Natural killer cell treated with Interleukin-12 subunit alpha and Interleukin-12 subunit beta and Interleukin-15 and Interleukin-18, amount 100 ng/mL, for 72 hours (primary cell): ENCODE measurements at regions not wholly inside any gene's neighbourhood (a gene's known extent, or its start where the extent isn't known, plus 50 kb on each side); places are given as distances from the start of the nearest gene placed in this dataset.

ENCODE experiments used
- ATAC-seq, 2 donors: fragments of 150-1000 bp; cut with Tn5 transposase in 1 of 2; sonication (Bioruptor Pico), chemical (Tn5 transposase) in 1 of 2; 2 replicates each; pipeline ENCODE4 v1.10.0; 2021
- DNase-seq: peaks from one replicate; pipeline ENCODE4 v3.0.0; 2022; ENCODE audit warnings: low spot score
- H3K27ac Mint-ChIP-seq, 2 donors: 1 replicate in 1 of 2; 2 replicates in 1 of 2; pipeline ENCODE4 v1.8.0; 2022; ENCODE audit warnings: mixed read lengths in 2 of 2, mild to moderate bottlenecking in 1 of 2, moderate library complexity in 1 of 2
- H3K27me3 Mint-ChIP-seq, 2 donors: 1 replicate in 1 of 2; 2 replicates in 1 of 2; pipeline ENCODE4 v1.8.0; 2022; ENCODE audit warnings: mixed read lengths in 2 of 2
- H3K36me3 Mint-ChIP-seq: one replicate; pipeline ENCODE4 v1.8.0; 2022; ENCODE audit warnings: mixed read lengths
- H3K4me1 Mint-ChIP-seq, 2 donors: 1 replicate in 1 of 2; 2 replicates in 1 of 2; pipeline ENCODE4 v1.8.0; 2022; ENCODE audit warnings: low read depth in 2 of 2, mixed read lengths in 2 of 2, mild to moderate bottlenecking in 1 of 2
- H3K4me3 Mint-ChIP-seq: one replicate; pipeline ENCODE4 v1.8.0; 2022; ENCODE audit warnings: mixed read lengths
- H3K9me3 Mint-ChIP-seq: 2 replicates; pipeline ENCODE4 v1.8.0; 2022; ENCODE audit warnings: mixed read lengths

DNA sequence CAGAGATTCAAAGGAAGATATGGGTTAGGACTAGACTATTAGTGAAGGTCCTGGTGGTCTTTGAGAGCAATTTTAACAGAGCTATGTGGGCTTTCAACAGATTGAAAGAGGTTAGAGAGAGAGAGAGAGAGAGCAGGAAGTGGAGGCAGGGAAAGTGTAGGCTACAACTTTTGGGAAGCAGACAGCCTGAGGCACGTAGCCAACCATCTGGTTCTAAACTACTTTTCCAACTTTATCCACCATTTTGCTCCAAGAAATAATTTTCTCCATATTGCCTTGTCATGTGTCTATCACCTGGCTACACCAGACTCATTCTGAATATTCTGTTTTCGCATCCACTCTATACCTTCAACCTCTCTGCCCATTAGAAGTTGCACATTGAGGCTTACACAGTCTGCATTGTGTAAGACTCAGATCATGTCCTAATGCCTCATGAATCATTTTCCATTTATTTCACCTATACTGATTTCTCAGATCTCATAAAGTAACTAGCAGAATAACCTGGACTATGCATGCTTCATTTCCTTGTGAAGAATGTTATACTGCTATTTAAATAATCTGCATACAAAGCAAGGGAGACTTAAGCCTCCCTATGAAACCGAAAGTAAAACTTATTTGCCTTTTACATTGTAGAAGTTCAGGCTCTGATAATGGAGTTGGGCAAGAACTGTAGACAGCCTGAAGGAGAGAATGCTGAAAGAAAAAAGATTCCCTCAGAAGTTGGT lies 235.6 kb downstream of the ELAVL2 start:
- peaks cover 12% of the 10 kb centered on the region for H3K9me3 Mint-ChIP-seq
- H3K36me3 Mint-ChIP-seq = no peaks in the 10 kb centered on the region
- no peak for ATAC-seq
- H3K4me1 Mint-ChIP-seq = no peaks in the 10 kb centered on the region
- H3K4me3 Mint-ChIP-seq = no peak overlapping the region
- no peaks in the 10 kb centered on the region for H3K27me3 Mint-ChIP-seq
- no peak overlapping the region for H3K27ac Mint-ChIP-seq
- no peak for DNase-seq

DNA sequence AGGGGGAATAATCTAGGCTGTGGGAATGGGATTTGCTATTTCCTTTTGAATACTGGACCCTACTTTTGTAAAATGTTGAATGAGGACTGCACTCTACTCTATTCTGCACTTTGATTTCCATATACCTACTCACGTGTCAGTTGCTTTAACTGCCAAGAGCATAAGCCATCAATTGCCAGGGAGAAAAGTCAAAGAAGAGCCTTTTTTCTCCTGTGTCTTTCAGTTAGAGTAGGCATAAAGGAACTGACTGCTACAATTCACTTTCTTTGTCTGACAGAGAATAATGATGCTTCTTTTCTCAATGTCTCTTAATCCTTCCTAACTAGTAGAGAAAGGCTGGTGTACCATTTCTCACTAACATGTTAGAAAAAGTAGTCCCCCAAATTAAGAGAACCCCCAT lies 231.6 kb downstream of the ELAVL2 start:
- Mint-ChIP-seq H3K9me3 (peaks cover 17% of the 10 kb centered on the region), H3K4me1 (no peaks in the 10 kb centered on the region), H3K36me3 (no peaks in the 10 kb centered on the region), H3K4me3 (no peak overlapping the region), H3K27me3 (no peaks in the 10 kb centered on the region), H3K27ac (no peak overlapping the region)
- no peak for DNase-seq
- no peak for ATAC-seq

DNA sequence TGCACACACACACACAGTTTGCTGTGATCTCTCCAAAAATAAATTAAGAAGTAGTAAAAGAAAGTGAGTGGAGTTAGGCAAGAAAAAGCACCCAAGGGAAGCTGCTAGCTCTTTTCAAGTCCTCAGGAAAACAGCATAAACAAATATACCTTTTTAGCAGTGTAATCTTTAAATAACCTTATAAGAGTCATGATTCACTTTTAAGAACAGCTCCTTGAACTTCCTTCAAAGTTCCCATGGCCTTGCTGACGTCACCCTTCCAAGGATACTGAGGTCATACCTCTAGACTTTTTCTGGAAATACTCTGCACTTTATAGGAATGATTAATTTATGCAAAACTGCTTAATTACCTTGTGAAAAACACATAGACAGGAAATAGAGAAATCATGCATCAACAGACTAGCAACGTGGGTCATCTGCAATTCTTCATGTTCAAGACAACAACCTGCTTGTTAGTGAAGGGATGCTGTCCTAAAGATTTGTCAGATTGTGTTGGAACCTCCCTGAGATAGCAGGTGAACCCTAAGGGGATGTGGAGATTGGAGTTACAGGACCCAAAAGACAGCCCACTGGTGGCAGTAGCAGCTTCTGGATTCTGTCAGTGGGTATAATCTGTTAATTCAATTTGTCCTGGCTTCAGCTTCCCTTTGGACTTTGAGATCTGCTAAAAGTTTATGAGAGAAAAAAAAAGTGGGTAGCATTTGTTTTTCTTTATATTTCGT lies 229.0 kb downstream of the ELAVL2 start:
- ATAC-seq = no peak
- H3K36me3 Mint-ChIP-seq = no peaks in the 10 kb centered on the region
- no peak overlapping the region for H3K4me3 Mint-ChIP-seq
- H3K4me1 Mint-ChIP-seq = no peaks in the 10 kb centered on the region
- no peak for DNase-seq
- no peak overlapping the region for H3K27ac Mint-ChIP-seq
- H3K9me3 Mint-ChIP-seq = peaks cover 13% of the 10 kb centered on the region
- H3K27me3 Mint-ChIP-seq = no peaks in the 10 kb centered on the region

GRCh38 chr9:23598994-23599393 lies 227.0 kb downstream of the ELAVL2 start:
- ATAC-seq = no peak
- Mint-ChIP-seq H3K4me1 (no peaks in the 10 kb centered on the region), H3K27ac (no peak overlapping the region), H3K9me3 (peaks cover 13% of the 10 kb centered on the region), H3K27me3 (no peaks in the 10 kb centered on the region), H3K4me3 (no peak overlapping the region), H3K36me3 (no peaks in the 10 kb centered on the region)
- no peak for DNase-seq

DNA sequence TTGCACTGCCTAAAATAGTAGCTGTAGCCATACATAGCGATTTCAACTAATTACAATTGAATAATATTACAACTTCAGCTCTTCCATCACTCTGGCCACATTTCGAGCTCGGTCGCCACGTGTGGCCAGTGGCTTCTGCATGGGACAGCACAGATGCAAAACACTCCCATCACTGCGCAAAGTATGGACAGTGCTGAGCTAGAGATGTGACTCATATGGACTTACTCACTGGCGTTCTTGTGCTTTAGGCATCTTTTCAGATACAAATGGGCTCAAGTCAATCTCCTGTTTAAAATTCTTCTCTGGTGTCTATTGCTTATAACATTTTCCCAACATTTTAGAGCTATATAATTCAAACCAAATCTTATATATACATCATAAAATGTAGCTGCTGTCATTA lies 222.7 kb downstream of the ELAVL2 start:
- no peak overlapping the region for H3K27ac Mint-ChIP-seq
- no peaks in the 10 kb centered on the region for H3K36me3 Mint-ChIP-seq

GRCh38 chr9:23606107-23606506 lies 219.9 kb downstream of the ELAVL2 start:
- no peaks in the 10 kb centered on the region for H3K4me1 Mint-ChIP-seq

More for the DNA sequence above, 222.7 kb downstream of the ELAVL2 start:
- DNase-seq (no peak), ATAC-seq (no peak)
- Mint-ChIP-seq H3K9me3 (peaks cover 7% of the 10 kb centered on the region), H3K27me3 (no peaks in the 10 kb centered on the region), H3K4me1 (no peaks in the 10 kb centered on the region), H3K4me3 (no peak overlapping the region)

DNA sequence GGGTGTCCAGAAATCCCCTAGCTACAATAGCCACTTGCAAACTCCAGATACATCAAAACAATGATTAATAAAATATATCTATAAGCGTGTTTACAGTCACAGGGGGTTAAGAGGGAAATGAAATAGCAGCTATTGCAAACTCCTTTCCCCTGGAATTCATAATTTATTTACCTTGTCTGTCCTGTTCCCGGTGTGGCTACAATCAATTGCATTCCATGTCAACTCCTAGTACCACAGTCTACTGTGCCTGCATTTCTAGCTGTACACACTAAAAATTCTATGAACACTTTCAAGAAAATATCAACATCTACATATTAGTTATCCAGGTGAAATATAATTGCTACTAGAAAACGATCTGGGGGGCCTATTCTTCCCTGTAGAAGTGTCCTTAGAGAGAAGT lies 217.6 kb downstream of the ELAVL2 start:
- no peak for ATAC-seq
- no peak overlapping the region for H3K27ac Mint-ChIP-seq
- H3K27me3 Mint-ChIP-seq = no peaks in the 10 kb centered on the region
- no peaks in the 10 kb centered on the region for H3K4me1 Mint-ChIP-seq
- peaks cover 16% of the 10 kb centered on the region for H3K9me3 Mint-ChIP-seq
- no peak overlapping the region for H3K4me3 Mint-ChIP-seq
- no peaks in the 10 kb centered on the region for H3K36me3 Mint-ChIP-seq
- DNase-seq = no peak

More at GRCh38 chr9:23606107-23606506, 219.9 kb downstream of the ELAVL2 start:
- H3K9me3 Mint-ChIP-seq = peaks cover 7% of the 10 kb centered on the region
- H3K4me3 Mint-ChIP-seq = no peak overlapping the region
- no peak for DNase-seq
- no peaks in the 10 kb centered on the region for H3K36me3 Mint-ChIP-seq
- no peak for ATAC-seq
- H3K27ac Mint-ChIP-seq = no peak overlapping the region
- H3K27me3 Mint-ChIP-seq = no peaks in the 10 kb centered on the region

- ATAC-seq = no peak
- H3K4me3 Mint-ChIP-seq = no peak overlapping the region
- peaks cover 23% of the 10 kb centered on the region for H3K9me3 Mint-ChIP-seq
- no peaks in the 10 kb centered on the region for H3K4me1 Mint-ChIP-seq
- H3K27ac Mint-ChIP-seq = no peak overlapping the region
- H3K27me3 Mint-ChIP-seq = no peaks in the 10 kb centered on the region
- no peaks in the 10 kb centered on the region for H3K36me3 Mint-ChIP-seq
- no peak for DNase-seq
Observed at GRCh38 chr9:23611869-23612268, 214.2 kb downstream of the ELAVL2 start.

DNA sequence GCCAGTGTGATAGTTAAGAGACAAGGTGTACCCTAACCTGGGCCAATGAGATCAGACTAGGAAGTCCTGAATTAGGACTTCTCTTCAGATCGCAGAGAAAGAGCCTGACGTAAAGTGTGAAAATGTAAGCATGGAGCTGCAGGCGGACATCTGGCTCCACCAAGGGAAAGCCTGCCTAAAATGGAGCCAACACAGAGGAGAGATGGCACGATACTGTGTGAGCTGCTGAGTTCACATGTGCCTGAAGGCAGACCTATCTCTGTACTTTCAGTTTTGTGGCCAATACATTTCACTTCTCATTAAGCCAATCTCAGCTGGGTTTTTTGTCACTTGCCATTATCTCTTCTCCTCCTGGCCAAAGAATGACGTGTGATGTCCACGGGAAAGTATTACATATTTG lies 210.5 kb downstream of the ELAVL2 start:
- H3K4me1 Mint-ChIP-seq = no peaks in the 10 kb centered on the region
- H3K9me3 Mint-ChIP-seq = peaks cover 33% of the 10 kb centered on the region
- DNase-seq = no peak
- no peak for ATAC-seq
- no peaks in the 10 kb centered on the region for H3K27me3 Mint-ChIP-seq
- no peak overlapping the region for H3K27ac Mint-ChIP-seq
- H3K36me3 Mint-ChIP-seq = no peaks in the 10 kb centered on the region
- H3K4me3 Mint-ChIP-seq = no peak overlapping the region

GRCh38 chr9:23621188-23621587 lies 204.9 kb downstream of the ELAVL2 start:
- H3K27me3 Mint-ChIP-seq = no peaks in the 10 kb centered on the region
- no peak overlapping the region for H3K4me3 Mint-ChIP-seq
- peaks cover 27% of the 10 kb centered on the region for H3K9me3 Mint-ChIP-seq
- no peaks in the 10 kb centered on the region for H3K4me1 Mint-ChIP-seq
- peaks cover 4% of the 10 kb centered on the region for H3K36me3 Mint-ChIP-seq
- no peak for DNase-seq
- ATAC-seq = no peak
- H3K27ac Mint-ChIP-seq = no peak overlapping the region

GRCh38 chr9:23621924-23622323 lies 204.1 kb downstream of the ELAVL2 start:
- H3K36me3 Mint-ChIP-seq = peaks cover 4% of the 10 kb centered on the region
- no peak for DNase-seq
- ATAC-seq = no peak
- no peaks in the 10 kb centered on the region for H3K27me3 Mint-ChIP-seq
- no peak overlapping the region for H3K27ac Mint-ChIP-seq
- H3K9me3 Mint-ChIP-seq = peaks cover 24% of the 10 kb centered on the region
- no peaks in the 10 kb centered on the region for H3K4me1 Mint-ChIP-seq
- no peak overlapping the region for H3K4me3 Mint-ChIP-seq

DNA sequence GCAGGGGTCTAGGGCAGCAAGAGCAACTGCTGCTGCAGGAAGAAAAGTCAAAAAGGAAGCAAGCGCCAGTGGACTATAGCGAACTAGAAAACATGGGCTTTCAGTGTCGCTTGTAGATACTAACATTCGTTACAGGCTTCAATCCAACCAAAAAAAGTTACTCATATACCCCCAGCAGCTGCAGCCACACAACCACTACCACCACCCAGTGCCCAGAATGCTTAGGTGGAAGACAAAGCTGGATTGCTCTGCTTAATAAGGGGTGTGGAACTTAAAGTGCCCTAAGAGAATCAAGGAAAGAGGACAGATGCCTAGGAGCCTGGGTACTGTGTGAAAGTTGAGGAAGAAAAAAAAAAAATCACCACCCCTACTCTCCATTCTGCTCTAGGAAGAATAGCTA lies 203.6 kb downstream of the ELAVL2 start:
- Mint-ChIP-seq H3K9me3 (peaks cover 20% of the 10 kb centered on the region), H3K4me3 (no peak overlapping the region), H3K4me1 (no peaks in the 10 kb centered on the region), H3K27me3 (no peaks in the 10 kb centered on the region), H3K36me3 (peaks cover 4% of the 10 kb centered on the region), H3K27ac (no peak overlapping the region)
- DNase-seq = no peak
- no peak for ATAC-seq

GRCh38 chr9:23630488-23630887 lies 195.6 kb downstream of the ELAVL2 start:
- H3K27me3 Mint-ChIP-seq = no peaks in the 10 kb centered on the region
- no peak overlapping the region for H3K4me3 Mint-ChIP-seq
- no peaks in the 10 kb centered on the region for H3K4me1 Mint-ChIP-seq
- H3K36me3 Mint-ChIP-seq = peaks cover 6% of the 10 kb centered on the region
- ATAC-seq (no peak), DNase-seq (no peak)
- no peak overlapping the region for H3K27ac Mint-ChIP-seq
- peaks cover 15% of the 10 kb centered on the region for H3K9me3 Mint-ChIP-seq

GRCh38 chr9:23635276-23635675 lies 190.8 kb downstream of the ELAVL2 start:
- H3K27ac Mint-ChIP-seq = no peak overlapping the region
- no peak overlapping the region for H3K4me3 Mint-ChIP-seq
- peaks cover 28% of the 10 kb centered on the region for H3K9me3 Mint-ChIP-seq
- no peaks in the 10 kb centered on the region for H3K27me3 Mint-ChIP-seq
- ATAC-seq = no peak
- no peak for DNase-seq
- H3K36me3 Mint-ChIP-seq = peaks cover 14% of the 10 kb centered on the region
- no peaks in the 10 kb centered on the region for H3K4me1 Mint-ChIP-seq
